Activated T-helper 9 cell treated with anti-CD3 and anti-CD28 coated beads, Interleukin-2, amount 50 U/mL, for 16 hours (primary cell): ENCODE measurements at regions not wholly inside any gene's neighbourhood (a gene's known extent, or its start where the extent isn't known, plus 50 kb on each side); places are given as distances from the start of the nearest gene placed in this dataset.

Experiments used
- DNase-seq: peaks from one replicate; pipeline ENCODE4 v3.0.0-alpha.2; 2020; ENCODE audit warnings: low read depth

DNA sequence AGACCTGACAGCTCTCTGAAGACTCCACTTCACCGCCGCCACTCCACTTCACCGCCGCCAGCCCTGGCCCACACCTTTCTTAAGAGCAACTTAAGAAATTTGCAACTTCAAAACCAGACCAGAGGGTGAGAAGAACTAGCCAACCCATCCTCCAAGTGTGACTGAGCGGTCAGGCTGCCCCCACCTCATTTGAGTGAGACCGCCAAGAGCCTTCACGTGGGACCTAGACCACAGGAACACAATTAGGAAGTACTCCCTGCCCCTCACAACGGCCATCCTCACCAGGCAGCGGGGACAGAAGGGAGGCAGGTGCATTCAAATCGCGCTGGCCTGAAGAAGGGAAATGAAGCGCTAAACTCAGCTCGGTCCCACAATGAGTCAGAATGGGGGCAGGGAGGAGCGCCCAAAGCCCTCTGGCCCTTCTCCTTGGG, 156.8 kb upstream of the BCL6 start:
- no peak for DNase-seq

DNA sequence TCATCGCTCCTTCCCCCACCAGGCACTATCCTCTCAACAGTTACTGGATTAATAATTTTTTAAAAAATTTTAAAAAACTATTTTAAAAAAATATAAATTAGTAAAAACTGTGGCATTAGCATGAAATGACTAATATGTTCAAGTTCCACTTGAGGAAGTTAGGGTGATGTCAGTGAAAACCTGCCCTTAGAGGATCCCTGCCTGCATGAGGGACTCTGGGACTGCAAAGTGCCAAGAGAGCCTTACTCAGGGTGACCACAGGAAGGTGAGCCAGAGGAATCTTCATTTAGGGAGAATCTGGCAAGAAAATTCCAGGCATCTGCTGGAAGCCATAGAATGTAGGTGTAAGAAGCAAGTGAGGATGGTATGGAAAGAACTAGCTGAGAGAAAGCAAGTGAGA, 157.7 kb upstream of the BCL6 start:
- DNase-seq, result no peak

- no peak for DNase-seq
Observed at GRCh38 chr3:187903697-187904096, 158.4 kb upstream of the BCL6 start.

DNA sequence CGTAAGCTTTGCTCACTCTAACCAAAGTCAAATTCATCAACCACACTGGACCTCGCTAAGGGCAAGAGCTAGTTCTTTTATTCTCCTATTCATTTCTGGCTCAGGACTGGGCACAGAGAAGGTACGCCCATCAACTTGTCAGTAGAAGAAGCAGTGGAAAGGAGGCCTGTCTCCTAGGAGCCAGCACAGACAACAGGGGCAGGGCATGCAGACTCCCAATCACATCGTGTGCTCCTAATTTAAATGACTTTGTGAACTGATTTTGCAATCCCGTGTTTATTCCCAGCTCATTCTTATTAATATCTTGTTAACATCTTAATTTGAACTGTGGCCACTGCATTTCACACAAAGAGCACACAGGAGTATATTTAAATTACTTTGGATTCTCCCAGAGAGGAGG, 161.1 kb upstream of the BCL6 start:
- DNase-seq, result no peak

DNA sequence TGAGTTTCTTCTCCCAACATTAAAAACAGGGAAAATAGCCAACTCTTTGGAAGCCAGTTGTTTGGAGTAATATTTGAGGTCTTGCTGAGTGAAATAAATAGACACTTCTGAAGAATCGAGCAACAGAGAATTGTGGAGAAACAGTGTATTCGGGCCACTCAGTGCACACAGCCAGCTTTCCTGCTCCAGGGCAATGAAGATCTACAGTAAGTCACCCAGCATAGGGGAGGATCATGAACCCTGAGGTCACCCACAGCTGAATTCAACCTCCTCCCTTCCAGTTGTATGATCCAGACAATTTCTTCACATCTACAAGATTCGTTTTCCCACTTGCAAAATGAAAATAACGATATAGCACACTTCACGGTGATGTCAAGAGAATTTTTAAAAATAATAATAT, 161.7 kb upstream of the BCL6 start:
- DNase-seq, result no peak

- no peak for DNase-seq
Observed at GRCh38 chr3:187909866-187910265, 164.6 kb upstream of the BCL6 start.

GRCh38 chr3:187912007-187912406, 166.7 kb upstream of the BCL6 start:
- no peak for DNase-seq

- no peak for DNase-seq
Observed at GRCh38 chr3:187913617-187914033, 168.4 kb upstream of the BCL6 start.

DNA sequence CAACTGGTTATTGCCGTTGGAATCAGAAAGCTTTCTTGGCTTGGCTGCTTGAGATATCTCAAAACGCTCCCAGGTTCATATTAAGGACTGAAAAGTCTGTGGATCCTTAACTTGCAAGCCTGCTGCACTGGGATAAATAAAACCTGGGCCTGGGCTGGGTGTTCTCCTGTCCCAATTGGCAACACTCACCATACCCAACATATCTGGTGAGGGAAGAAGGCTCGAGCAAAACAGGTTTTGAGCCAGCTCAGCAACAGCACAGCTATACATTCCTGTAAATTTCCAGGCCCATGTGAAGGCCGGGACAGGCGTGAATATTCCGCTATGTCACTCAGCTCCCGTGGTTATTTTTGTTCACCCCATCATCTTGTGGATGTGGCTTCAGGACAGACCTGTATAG, 169.0 kb upstream of the BCL6 start:
- DNase-seq, result no peak

DNA sequence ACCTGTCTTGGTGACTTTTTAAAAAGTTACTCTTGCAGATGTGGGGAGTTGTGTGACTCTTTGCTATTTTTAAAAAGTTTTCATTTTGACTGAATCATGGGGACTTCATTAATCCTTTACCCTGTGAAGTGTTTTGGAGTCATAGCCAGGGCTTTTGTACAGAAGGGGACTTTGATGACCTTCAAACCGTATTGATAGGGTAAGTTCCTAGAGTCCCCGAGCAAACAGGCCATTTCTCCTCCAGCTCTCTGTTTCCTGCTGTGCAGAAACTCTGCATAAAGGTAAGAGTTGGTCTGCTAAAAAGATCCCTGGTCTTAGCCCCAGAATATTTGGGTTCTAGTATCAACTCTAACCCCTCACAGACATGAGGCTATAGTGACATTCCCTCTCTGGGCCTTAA, 170.8 kb upstream of the BCL6 start:
- DNase-seq, result no peak

DNA sequence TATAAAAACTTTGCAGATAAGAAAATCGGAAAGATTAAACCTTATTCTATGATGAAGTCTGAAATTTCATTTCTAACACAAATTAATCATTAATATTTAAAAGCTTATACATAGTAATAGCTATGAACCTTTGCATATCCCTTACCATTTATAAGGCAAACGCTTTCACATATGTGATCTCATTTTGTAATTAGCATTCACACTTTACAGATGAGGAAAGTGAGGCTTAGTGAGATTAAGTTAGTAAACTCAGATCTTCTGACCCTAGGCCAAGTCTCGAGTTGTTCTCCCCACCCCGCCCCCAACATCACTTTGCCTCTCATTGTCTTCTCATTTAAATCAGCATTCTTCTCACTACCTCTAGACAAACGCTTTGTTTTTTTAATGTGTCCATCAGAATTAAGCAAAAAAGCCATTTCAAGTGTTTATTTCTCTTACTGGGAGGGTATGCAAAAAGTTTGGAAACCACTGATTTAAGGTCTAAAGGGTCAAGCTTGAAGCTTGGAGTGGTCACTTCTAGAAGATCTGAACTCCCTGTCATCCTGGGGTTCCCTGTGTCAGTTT, 172.9 kb upstream of the BCL6 start:
- DNase-seq, result no peak

DNA sequence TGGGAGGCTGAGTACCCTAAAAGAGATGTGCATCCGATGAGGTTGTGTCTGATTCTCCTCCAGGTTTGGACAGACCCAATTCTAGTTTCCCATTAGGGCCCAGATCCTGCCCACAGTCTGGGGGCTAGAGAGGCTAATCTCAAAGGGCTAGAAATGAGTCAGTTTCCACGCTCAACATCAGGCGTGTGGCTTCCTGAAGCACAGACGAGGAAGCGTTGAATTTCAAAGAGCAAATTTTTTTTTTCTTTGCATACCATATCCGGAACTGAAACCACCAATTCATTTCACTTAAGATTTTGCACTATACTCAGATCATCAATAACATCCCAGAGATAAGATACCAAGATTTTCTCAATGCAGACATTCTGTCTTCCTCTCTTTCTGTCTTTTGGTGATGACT, 173.8 kb upstream of the BCL6 start:
- peak; percentile 35 for DNase-seq

DNA sequence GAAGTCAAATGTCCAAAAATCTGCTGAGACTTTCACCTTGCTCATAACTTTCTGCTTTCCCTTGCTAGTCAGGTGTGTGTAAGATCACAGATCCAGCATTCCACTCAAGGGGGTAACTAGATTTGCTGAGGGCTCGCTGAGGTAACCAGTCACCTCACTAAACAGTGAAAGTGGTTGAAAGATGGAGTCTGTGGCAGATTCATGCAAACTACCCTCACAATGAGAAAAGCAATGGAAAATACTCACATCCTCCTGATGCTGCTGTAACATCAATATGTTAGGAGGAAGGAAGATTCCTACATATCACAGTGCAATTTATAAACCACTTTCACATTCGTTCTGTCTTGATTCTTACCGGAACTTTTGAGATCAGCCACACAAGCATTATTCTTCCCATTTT, 174.3 kb upstream of the BCL6 start:
- no peak for DNase-seq

DNA sequence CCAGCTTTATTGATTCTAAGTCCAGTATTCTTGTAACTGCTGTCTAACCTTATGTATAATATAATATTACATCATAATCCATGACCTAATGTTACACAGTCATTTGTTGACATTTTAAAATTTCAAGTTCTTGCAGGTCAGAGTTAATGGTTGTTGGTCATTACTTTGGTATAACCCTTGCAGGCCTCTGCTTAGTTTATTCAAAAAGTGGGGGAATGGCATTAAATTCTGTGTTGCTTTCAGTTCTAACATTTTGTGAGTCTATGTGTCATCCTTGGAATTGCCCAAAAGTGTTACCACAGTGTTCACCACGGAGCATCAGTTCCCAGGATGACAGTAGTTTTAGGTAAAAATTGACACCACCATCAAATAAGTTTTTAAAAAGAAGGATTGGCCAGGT, 174.8 kb upstream of the BCL6 start:
- DNase-seq, result no peak

DNA sequence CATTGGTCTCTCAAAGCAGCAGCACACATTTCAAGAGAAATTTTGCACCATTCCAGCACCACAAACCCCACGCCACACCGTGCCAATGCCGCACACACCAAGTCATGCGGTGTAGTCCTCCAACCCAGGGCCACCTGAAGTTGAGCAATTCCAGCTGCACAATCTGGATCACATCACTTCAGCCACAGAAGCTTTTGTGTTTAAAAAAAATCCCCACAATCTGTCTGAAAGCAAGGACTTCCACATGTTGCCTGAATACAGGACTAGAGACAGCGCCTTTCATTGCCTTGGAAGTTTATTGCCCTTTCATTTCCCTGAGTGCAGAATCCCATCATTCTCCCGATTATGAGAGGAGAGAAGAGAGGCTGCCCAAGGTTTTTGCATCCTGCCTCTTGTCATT, 175.6 kb upstream of the BCL6 start:
- DNase-seq, result no peak

DNA sequence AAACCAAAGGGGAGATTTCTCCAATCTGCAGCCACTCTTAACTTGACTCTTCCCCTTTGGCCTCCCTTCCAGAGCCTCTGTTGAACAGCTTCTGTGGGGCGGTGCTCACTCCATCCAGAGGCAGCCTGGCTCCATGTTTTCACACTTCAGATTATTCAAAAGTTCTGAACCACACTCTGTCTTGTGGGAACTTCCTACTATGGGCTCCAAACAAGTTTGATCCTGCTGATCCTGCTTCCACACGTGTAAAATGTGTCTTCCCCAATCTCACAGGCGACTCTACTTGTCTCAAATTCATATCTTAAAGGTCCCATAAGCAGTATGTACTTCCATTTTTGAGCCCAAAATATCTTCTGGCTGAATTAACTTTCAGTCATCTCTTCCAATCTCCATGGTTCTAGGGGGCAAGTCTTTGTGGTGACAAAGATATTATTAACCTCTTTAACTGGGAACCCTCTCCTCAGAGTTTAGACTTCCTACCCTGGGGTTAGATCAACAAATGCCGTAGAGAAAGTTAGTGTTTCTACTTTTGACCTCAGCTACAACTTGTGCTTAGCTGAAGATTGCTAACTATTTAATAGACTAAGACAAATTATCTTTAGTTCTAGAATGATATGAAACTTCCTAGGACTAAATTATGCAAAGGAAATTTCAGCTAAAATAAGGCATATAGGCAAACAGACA, 176.3 kb upstream of the BCL6 start:
- DNase-seq, result no peak

GRCh38 chr3:187922704-187923416, 177.6 kb upstream of the BCL6 start:
- no peak for DNase-seq

DNA sequence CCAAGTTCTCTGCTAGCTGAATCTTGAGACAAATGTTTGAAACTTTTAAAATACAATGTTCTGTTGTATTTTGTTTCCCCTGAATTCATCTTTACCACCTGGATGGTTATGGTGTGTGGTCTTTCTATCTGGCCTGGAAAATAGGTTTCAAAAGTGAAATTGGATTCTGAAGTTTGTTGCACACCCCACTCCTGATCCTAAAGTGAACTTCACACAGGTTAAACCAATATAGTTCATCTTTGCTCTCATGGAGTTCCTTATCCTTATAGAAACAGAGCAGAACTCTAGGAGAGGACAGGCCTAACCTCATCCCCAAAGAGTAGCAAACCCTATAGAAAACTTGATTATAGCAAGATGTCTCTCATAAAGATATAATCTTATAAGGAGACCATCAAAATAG, 179.4 kb upstream of the BCL6 start:
- no peak for DNase-seq

GRCh38 chr3:187925326-187925725, 180.1 kb upstream of the BCL6 start:
- DNase-seq, result no peak

DNA sequence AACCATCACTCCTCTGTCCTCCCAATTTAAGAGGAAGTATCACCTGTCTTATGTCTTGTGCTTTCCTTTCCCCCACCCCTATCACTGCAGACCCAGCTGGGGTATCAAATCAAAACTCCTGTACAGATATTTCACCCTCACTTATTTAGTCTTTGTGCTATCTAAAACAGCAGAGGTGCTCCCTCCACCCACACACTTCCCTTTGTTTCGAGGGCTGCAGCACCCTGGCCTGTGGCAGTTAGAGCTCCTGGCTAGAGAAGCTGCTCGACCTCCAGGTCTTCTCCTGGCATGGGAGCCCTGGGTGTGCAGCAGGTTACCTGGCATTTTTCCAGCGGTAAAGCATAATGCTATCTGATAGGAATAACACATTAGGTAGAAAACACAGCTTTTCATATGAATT, 181.4 kb upstream of the BCL6 start:
- no peak for DNase-seq

GRCh38 chr3:187927565-187927964, 182.3 kb upstream of the BCL6 start:
- DNase-seq, result no peak

- DNase-seq, result no peak
Observed at GRCh38 chr3:187929112-187929816, 184.0 kb upstream of the BCL6 start.

DNA sequence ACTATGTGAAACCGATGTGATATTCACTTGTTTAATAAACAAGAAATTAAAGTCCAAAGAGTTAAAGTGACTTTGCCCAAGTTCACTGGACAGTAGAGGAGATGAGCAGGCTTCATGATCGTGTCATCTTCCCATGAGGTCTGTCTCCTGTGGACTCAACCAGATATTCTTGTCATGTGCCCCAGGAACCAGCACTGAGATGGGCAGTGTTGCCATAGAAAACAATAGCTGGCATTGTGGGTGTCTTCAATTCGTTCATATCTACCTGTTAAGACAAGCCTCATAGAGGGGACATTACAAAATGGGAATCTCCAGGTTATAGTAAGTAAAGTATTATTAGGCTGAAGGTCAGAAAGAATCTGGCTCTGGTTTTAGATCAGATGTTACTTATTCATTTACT, 184.8 kb upstream of the BCL6 start:
- no peak for DNase-seq
